Keratinocyte (primary cell): ENCODE measurements at regions not wholly inside any gene's neighbourhood (a gene's known extent, or its start where the extent isn't known, plus 50 kb on each side); places are given as distances from the start of the nearest gene placed in this dataset.

Experiments used
- DNase-seq: peaks from one replicate; pipeline ENCODE4 v3.0.0-alpha.2; 2011; ENCODE audit warnings: low read depth, missing footprints, low spot score
- FAIRE-seq: peaks from 2 replicates; lab custom pipeline; 2011; peaks lifted over from hg19 to GRCh38; lab: Jason Lieb, UNC
- H2AFZ ChIP-seq: 2 replicates; pipeline ENCODE4 v1.6.0; 2012; ENCODE audit warnings: low read length, control low read depth, inconsistent platforms; ENCODE audit not compliant: control insufficient read depth
- H3K27ac ChIP-seq: 2 replicates; pipeline ENCODE4 v1.5.1; 2011; ENCODE audit warnings: low read length; ENCODE audit not compliant: control insufficient read depth, insufficient read depth
- H3K27me3 ChIP-seq: 3 replicates; pipeline ENCODE4 v1.6.0; 2011; ENCODE audit warnings: low read length; ENCODE audit not compliant: control insufficient read depth, insufficient read depth; ENCODE audit errors: extremely low read depth
- H3K36me3 ChIP-seq, 2 experiments: 2 replicates in 1 of 2; 3 replicates in 1 of 2; pipeline ENCODE4 v1.5.1; 2011; ENCODE audit warnings: low read length in 2 of 2, mild to moderate bottlenecking in 1 of 2; ENCODE audit not compliant: control insufficient read depth in 2 of 2, insufficient read depth in 2 of 2; ENCODE audit errors: extremely low read depth in 1 of 2
- H3K4me1 ChIP-seq: 3 replicates; pipeline ENCODE4 v1.5.1; 2011; ENCODE audit warnings: low read length; ENCODE audit not compliant: control insufficient read depth, insufficient read depth; ENCODE audit errors: extremely low read depth
- H3K4me2 ChIP-seq: 3 replicates; pipeline ENCODE4 v1.6.0; 2011; ENCODE audit warnings: low read depth, low read length; ENCODE audit not compliant: control insufficient read depth, insufficient read depth; ENCODE audit errors: extremely low read depth
- H3K4me3 ChIP-seq, 3 experiments: fragments of 200-600 bp in 1 of 3; sonication (generic) in 1 of 3; 2 replicates in 2 of 3; 3 replicates in 1 of 3; pipeline ENCODE4 v1.5.1; 2011 to 2016; ENCODE audit warnings: low read length in 3 of 3, mild to moderate bottlenecking in 3 of 3, control low read depth in 2 of 3, inconsistent platforms in 1 of 3, low read depth in 1 of 3, mixed read lengths in 1 of 3, mixed run types in 1 of 3, moderate library complexity in 1 of 3; ENCODE audit not compliant: control insufficient read depth in 2 of 3, insufficient read depth in 2 of 3; ENCODE audit errors: extremely low read depth in 1 of 3
- H3K79me2 ChIP-seq: 2 replicates; pipeline ENCODE4 v1.6.0; 2012; ENCODE audit warnings: low read length; ENCODE audit not compliant: control insufficient read depth, insufficient read depth
- H3K9ac ChIP-seq: 3 replicates; pipeline ENCODE4 v1.6.0; 2011; ENCODE audit warnings: low read length; ENCODE audit not compliant: control insufficient read depth, insufficient read depth; ENCODE audit errors: extremely low read depth
- H3K9me1 ChIP-seq: 3 replicates; pipeline ENCODE4 v1.6.0; 2011; ENCODE audit warnings: low read length; ENCODE audit not compliant: control insufficient read depth, insufficient read depth; ENCODE audit errors: extremely low read depth
- H3K9me3 ChIP-seq: 2 replicates; pipeline ENCODE4 v1.5.1; 2012; ENCODE audit warnings: low read depth, low read length; ENCODE audit not compliant: control insufficient read depth
- H4K20me1 ChIP-seq: 3 replicates; pipeline ENCODE4 v1.6.0; 2011; ENCODE audit warnings: low read length; ENCODE audit not compliant: control insufficient read depth, insufficient read depth; ENCODE audit errors: extremely low read depth
- CTCF ChIP-seq, 3 experiments: IDR thresholded peaks in 1 of 3; conservative IDR thresholded peaks in 1 of 3; optimal IDR thresholded peaks in 1 of 3; 2 replicates in 2 of 3; 3 replicates in 1 of 3; pipeline versions ENCODE3 to v1.5.1; 2011; ENCODE audit warnings: low read length in 3 of 3, mild to moderate bottlenecking in 3 of 3, moderate library complexity in 2 of 3, control low read depth in 1 of 3, inconsistent platforms in 1 of 3; ENCODE audit not compliant: insufficient read depth in 2 of 3; ENCODE audit errors: extremely low read depth in 1 of 3
- EZH2 ChIP-seq: IDR thresholded peaks from one replicate; pipeline ENCODE4 v1.6.1; 2012; ENCODE audit warnings: inconsistent platforms, mild to moderate bottlenecking, low read length, moderate library complexity
- dilution Hi-C: fragments of 300-500 bp; cut with MboI; formaldehyde crosslinking; loops from one replicate; pipeline ENCODE4 v1.7.0; 2020; ENCODE audit warnings: low sequenced_read_pairs; ENCODE audit not compliant: extremely low pct_ligation_motif_present

- peak overlapping the region; percentile 93 for H3K9ac ChIP-seq
- peak overlapping the region; percentile 91 for H3K4me2 ChIP-seq
- H3K9me1 ChIP-seq, result no peaks in the 10 kb centered on the region
- no peaks in the 10 kb centered on the region for H3K9me3 ChIP-seq
- dilution Hi-C loops, result no loop called here
- no peak overlapping the region for H2AFZ ChIP-seq
- peaks cover 66% of the 10 kb centered on the region for H3K4me1 ChIP-seq
- H3K79me2 ChIP-seq, result no peaks in the 10 kb centered on the region
- FAIRE-seq, result no peak
- no peak for DNase-seq
- H3K36me3 ChIP-seq, result no peaks in the 10 kb centered on the region
- TF ChIP-seq CTCF (optimal IDR thresholded peaks at IDR 0.05 in 1 of 3, IDR thresholded peaks at IDR 0.05 in 1 of 3, conservative IDR thresholded peaks at IDR 0.05 in 1 of 3; ENCODE audit: extremely low read depth in 1 of 3, insufficient read depth in 2 of 3, low read length in 3 of 3) (no peak), EZH2 (no peak)
- no peak overlapping the region for H3K4me3 ChIP-seq
- peak overlapping the region; percentile 99 for H3K27ac ChIP-seq
- H3K27me3 ChIP-seq, result no peaks in the 10 kb centered on the region
- H4K20me1 ChIP-seq, result no peaks in the 10 kb centered on the region
Measured at GRCh38 chr13:44305917-44306370, 67.7 kb upstream of the SERP2 start.

- Histone ChIP-seq H3K4me1 (peaks cover 66% of the 10 kb centered on the region), H3K4me3 (peak overlapping the region in 2 of 3 experiments; percentile 30 to 31), H3K27me3 (no peaks in the 10 kb centered on the region), H3K9me3 (no peaks in the 10 kb centered on the region), H3K27ac (peak overlapping the region; percentile 99), H2AFZ (no peak overlapping the region), H3K4me2 (peak overlapping the region; percentile 91), H3K79me2 (no peaks in the 10 kb centered on the region), H4K20me1 (no peaks in the 10 kb centered on the region), H3K9ac (peak overlapping the region; percentile 93), H3K9me1 (no peaks in the 10 kb centered on the region), H3K36me3 (no peaks in the 10 kb centered on the region)
- peak; percentile 94 for FAIRE-seq
- no peak for TF ChIP-seq EZH2
- TF ChIP-seq CTCF (optimal IDR thresholded peaks at IDR 0.05 in 1 of 3, IDR thresholded peaks at IDR 0.05 in 1 of 3, conservative IDR thresholded peaks at IDR 0.05 in 1 of 3; ENCODE audit: extremely low read depth in 1 of 3, insufficient read depth in 2 of 3, low read length in 3 of 3), result no peak
- dilution Hi-C loops, result no loop called here
- DNase-seq, result no peak
Measured at GRCh38 chr13:44306371-44307192, 67.0 kb upstream of the SERP2 start.
